NCI-H460 (cell line): ENCODE measurements at regions not wholly inside any gene's neighbourhood (a gene's known extent, or its start where the extent isn't known, plus 50 kb on each side); places are given as distances from the start of the nearest gene placed in this dataset.

ENCODE experiments used
- DNase-seq: peaks from one replicate; pipeline ENCODE4 v3.0.0-alpha.2; 2016; ENCODE audit warnings: low read depth; ENCODE audit errors: extremely low read depth

DNA sequence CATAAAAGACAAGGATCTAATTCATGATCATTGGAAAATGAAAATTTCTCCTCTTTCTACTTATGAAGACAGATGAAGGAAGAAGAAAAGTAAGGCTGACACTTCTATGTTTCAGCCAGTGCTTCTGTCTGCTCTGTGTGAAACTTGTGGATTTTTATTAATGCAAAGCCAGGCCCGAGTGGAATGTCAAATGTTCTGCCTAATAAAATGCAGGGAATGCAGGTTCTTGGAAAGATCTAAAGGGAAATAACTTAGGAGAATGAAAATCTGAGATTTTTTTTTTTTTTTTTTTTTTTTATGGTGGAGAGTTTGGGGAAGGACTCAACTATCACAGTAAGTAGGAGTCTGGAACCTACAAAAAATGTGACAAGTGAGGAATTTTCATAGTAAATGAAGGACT lies 1732.3 kb upstream of the SLC10A2 start:
- no peak for DNase-seq

DNA sequence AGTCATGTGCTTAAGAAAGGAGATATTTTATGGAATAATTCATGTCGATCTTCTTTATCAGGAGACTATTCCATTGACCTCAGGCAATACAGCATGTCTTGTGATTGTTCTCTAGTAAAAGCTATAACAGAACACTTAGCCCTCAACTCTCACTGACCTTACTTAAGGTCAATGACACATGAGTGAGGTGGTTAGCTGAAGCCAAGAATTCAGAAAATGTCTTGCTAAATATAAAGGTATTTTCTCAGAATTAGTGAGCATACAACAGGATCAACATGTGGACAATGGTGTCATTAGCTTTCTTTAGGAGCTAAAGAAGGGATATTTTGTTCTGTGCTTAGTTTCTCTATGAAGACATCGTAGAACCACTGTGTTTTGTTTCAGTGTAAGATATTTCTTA lies 1730.4 kb upstream of the SLC10A2 start:
- no peak for DNase-seq

DNA sequence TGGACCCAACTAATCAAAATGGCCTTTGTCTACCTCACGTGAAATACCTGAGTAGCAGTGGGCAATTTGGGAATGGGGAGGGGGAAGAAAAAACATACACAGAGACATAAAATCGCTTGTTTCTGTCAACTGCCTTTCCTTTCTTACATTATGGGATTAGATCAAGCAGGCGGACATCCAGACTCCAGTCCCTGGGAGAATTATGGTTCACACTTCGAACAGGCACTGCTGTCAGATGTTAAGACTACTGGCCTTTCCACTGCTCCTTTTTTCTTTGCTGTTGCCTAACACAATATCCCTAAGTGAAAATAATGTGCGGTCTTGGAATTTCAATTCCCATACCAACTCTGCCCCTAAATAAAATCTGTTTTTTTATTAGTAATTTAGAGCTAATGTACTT lies 1719.7 kb upstream of the SLC10A2 start:
- DNase-seq, result no peak

DNA sequence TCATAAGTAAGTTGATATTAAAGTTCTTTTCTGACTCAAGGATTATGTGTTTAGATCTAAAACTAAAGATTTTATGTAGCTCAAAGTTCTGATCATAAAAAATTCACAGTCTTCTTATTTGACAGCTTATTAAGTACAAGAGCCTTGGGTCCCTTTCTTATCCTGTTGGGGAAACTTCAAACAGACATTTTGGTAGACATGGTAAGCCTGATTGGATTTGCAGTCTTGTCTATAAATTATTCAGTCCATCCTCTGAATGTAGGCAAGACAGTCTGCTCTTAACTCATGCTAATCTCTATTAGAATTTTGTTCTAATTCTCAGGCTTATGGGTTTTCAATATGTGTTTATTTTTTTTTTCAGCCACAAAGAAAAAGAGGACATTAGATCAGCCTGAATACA lies 1718.7 kb upstream of the SLC10A2 start:
- DNase-seq, result no peak

DNA sequence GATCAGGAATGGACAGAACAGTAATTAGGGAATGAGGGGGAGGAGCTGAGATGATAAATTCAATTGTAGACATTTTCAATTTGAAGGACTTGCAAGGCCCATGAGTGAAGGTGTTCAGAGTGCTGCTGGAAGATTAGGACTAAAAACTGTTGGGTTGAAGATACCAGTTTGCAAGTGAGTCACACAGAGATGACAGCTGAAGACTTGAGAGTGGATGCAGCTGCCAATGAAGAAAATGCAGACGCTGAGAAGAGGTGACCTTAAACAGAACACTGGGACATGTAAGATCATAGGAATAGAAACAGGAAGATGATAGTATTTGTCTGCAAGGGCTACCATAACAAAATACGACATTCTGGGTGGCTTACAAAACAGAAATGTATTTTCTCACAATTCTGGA lies 1716.5 kb upstream of the SLC10A2 start:
- no peak for DNase-seq

DNA sequence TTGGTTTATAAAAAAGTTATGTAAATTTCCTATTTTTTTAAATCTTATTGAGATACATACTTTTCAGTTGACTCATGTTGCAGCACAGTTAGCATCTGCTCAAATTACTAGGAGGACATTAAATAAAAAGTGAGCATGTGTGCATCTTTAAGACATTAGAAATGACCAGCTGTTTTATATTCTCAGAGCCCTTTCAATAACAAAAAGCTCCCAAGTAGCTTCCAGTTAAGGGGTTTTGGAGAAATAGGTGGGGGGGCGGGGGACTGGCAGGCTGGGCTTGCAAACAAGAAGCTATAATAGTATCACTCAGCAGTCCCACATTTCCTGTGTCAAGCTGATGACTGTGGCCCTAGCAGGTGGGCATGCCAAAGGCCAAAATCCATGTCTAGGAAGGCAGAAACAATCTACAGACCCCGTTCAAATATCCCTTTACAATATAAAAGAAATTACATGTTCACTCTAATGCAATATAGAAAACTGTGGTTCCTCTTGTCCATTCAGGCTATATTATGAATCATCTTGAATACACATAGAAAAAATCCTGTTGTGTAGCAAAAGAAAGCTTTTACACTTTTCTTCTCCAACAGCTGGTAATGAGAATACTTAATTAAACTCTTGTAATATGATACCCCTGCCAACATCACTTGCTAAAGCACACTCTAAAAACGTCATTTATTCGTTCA lies 1713.2 kb upstream of the SLC10A2 start:
- DNase-seq, result no peak

DNA sequence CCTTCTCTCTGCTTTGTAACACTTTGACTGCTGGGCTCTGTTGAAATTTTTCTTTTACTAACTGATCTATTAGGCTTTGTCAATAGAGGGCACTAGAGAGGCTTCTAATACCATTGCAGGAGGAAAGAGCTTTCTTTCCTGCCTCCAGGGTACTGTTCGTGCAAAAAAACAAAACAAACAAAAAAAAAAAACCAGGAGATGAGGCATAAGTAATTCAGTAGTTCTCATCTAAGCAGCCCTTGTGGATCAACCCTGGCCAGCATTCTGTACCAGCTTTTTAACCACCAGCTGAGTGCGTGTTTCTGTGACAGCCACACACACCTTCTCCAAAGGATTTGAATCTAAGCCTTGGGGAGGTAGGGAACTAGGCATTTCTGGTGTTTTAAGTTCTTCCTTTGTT lies 1707.6 kb upstream of the SLC10A2 start:
- DNase-seq, result peak; percentile 40

DNA sequence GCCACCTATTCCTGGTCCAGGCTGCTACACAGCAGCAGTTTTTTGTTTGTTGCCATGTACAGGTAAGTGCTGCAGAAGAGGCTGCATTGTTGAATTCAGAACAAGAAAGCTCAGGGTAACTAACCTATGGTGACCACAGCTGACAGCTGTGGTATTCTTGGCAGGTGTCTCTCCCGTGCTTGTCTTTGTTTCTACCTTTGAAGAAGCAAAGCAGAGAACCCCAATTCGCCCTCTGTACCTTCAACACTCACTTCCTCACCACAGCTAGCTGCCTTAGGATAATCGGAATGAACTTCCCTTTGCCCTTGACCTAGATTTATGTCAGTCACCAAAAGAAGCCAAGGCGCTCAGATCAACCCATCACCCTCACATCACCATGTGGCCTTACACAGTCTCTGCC lies 1703.3 kb upstream of the SLC10A2 start:
- no peak for DNase-seq

DNA sequence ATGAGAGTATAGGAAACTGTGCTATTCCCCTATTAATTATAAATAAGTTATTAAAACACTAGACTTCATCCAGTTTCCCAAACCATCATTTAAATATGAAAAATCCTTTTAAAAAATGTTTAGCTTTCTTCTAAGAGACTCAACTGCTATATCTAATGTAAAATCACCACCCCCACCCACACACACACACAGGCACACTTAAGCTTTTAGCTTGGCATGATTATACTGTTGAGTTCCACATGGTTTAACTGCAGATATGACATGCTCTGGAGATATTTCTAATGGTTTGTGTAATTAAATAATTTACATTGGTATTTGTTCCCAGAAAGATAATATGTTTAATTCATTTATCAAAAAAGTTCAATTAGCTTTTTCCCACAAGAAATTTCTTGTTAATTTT lies 1700.1 kb upstream of the SLC10A2 start:
- DNase-seq, result no peak

DNA sequence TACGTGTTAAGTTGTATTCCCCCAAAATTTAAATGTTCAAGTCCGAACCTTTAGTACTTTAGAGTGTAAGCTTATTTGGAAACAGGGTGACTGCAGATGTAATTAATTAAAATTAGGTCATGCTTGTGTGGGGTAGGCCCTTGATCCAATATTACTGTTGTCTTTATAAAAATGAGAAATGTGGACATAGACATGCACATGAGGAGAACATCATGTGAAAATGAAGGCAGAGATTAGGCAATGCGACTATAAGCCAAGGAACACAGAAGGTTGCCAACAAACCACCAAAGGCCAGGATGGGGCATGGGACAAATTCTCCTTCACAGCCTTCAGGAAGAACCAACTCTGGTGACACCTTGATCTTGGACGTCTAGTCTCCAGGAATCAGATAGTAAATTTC lies 1698.4 kb upstream of the SLC10A2 start:
- no peak for DNase-seq

DNA sequence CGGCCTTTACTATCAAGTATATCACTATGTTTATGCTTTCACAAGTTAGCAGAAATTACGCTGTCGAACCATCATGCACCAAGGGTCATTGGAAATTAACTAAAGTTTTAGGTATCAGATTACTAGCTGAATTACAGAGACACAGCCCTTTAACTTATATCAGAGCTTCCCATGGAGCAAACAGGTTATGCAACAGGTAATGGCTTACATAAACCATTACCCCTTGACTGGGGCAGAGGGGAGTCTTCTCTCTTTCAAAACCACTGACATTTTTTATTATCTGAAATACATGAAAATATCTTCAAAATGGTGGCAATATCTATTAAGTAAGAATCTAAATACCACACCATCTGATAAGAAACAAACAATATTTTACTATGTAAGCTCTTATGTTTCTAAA lies 1692.9 kb upstream of the SLC10A2 start:
- DNase-seq, result no peak

DNA sequence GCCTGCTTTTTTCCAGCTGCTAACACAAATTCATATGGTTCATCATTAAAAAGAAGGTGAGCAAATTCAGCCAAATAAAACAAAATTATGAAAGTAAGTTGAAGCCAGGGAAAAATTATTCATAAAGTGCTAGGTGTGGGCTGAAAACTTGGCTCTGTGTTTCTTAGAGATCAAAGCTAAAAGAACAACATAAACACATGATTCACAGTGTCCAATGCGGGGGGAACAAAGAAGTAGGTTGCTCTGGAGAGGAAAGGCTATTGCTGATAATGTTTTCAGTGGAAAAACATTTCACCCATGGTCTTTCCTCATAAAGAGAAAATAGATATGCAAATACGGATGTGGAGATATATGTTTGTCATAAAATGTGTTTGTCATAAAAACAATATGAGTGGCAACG lies 1691.5 kb upstream of the SLC10A2 start:
- DNase-seq, result no peak

DNA sequence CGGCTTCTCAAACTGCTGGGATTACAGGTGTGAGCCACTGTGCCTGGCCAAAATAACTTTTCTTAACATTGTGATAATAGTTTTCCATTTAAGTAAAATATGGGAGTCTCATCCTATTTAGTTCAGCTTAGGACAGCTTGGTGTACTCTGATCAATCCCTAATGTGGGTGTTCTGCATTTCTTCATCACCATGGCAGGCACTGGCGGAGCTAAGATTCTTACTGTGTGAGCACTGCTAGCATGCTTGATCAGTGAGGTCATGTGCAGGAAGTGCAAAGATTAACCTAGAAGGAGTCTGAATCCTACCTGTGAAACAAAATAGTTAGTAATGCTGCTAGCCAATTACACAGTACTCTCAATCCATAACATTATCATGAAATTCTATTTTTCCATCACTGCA lies 1684.2 kb upstream of the SLC10A2 start:
- no peak for DNase-seq

DNA sequence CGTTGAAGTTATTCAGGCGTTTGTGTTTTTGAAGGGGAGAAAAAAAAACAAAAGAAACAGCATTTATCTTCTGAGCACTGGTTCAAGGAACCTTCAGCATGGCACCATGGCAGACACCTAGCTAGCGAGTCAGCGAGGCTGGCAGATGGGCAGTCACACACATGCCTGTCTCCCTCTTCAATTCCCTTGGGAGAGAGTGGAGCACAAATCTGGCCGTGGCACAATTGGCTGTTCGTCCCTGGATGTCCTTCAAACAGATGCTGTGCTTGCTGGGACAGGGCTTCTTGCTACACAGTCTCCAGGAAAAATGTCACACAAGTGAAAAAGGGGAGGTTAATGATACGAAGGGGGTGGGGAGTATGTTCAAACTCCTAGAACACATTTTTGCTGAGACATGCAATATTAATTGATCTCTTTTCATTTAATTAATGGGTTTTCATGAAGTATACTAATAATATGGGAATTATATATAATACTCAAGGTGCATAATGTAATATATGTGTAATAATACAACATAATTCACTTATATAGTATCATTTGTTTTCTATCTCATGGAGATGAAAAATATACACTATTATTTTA lies 1674.5 kb upstream of the SLC10A2 start:
- DNase-seq, result no peak

DNA sequence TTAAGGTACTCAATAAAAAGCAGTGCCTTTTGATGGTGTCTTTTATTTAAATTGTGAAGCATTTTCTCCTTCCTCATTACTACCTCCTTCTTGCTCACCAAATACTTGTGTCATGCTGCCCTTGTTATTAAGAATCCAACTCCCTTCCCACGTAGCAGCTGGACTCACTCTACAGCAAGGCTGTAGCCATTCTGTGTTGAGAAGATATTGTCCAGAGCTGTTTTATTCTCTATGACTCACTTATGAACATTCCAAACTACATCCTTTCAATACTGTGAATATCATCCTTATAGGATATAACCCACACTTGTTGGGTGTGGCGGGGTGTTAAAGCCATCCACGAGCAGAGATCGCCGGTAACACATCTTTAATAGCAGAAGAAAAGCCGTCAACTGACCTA lies 1671.5 kb upstream of the SLC10A2 start:
- DNase-seq, result no peak

DNA sequence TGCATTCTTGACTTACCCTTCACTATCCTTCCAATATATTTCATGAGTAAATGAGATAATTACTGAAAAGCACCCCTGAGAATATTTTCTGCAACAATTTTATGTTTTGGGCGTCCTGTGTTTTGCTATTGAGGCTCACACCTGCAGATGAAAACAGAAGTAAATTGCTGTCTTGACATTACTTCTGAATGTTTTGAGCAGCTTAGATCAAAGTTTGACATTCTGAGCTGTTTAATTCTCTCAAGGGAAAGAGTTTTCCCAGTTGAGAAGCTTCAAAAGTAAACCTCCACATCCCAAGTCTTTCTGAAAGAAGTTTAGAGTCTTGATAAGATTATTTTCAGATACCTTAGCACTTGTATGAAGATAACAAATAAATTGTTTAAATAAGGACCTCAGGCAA lies 1667.2 kb upstream of the SLC10A2 start:
- no peak for DNase-seq

DNA sequence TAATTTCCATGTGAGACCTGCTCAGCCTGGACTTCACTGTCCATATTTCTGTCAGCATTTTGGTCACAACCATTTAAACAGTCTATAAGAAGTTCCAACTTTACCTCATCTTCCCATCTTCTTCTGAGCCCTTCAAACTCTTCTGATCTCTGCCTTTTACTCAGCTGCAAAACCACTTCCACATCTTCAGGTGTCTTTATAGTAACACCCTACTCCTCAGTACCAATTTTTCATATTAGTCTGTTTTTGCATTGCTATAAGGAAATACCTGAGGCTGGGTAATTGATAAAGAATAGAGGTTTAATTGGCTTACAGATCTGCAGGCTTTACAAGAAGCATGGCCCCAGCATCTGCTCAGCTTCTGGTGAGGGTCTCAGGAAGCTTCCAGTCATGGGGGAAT lies 1648.9 kb upstream of the SLC10A2 start:
- no peak for DNase-seq

DNA sequence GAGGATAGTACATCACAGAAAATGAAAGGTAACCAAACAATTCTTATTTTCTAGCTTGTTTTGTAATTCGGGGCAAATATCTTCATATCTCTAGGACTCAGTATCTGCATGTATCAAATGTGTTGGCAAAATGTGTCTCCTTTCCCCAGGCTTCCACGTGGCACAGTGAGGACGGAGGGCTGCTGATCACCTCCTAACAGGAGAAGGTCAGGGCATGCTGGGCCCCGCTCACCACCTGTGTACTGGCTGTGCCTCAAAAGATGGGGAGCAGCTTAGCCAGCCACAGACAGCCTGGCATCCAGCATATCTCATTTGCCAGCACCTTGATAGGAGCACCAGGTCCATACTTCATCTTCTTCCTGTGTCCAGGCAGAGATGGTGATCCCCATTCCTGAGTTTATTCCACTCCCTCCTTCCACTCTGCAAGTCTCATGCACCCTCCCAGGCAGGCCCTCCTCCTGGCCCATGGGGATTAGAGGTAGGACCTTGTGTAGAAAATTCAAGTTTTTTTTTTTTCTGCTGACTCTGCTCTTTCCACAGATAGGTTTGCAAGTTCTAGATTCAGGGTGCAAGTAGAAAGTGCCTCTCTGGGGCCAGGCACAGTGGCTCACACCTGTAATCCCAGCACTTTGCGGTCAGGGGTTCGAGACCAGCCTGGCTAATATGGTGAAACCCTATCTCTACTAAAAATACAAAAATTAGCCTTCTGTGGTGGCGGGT lies 1639.0 kb upstream of the SLC10A2 start:
- DNase-seq, result no peak

DNA sequence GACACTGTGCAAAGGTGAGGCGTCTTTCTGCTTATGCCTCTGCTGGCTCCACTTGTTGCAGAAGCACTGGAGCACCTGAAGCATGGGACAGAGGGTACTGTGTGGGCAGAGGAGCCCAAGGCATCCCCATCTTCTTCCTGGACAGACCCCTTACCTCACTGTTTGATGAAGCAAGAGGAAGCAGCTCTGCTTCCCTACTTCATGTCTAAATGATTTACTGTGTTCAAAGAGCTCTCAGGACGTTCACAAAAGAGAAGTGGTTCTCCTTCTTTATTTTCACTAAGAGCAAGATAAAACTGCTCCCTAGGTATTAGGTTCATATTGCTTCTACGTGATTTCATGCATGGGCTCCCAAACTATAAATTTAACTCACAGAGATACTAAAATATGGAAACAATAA lies 1635.4 kb upstream of the SLC10A2 start:
- no peak for DNase-seq

DNA sequence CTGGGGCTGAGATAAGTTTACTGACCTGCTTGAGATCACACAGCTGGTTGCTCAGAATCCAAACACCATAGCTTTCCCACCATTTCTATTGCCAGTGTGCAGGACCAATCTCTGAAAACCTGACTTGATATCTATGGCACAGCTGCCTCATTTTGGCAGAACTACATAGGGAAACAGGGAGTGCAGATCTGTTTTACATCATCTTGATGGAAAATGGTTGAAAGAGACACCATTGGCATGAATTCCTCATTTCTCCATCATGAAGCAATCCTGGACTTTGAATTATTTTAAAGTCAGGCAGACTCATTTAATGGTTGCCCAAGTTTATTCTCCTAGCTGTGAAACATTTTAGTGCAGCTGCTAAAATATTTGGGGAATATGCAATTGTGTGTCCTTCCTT lies 1628.2 kb upstream of the SLC10A2 start:
- no peak for DNase-seq

DNA sequence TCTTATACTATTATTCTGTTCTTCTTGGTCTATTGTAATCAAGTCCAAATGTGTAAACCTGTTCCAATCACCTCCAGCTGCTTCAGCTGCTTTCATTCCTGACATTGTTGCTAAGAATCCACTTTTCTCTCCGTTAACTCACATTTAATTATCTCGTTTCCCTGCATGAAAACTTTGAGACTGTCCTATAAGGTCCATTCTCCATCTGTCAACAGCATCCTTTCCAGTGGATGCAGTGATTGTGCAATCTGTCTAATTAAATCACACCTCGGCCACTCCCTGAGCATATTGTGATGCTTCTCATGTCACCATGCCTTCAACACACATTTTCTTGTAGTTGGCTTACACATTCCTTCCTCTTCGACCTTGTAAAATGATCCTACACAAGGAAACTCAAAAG lies 1626.9 kb upstream of the SLC10A2 start:
- no peak for DNase-seq

DNA sequence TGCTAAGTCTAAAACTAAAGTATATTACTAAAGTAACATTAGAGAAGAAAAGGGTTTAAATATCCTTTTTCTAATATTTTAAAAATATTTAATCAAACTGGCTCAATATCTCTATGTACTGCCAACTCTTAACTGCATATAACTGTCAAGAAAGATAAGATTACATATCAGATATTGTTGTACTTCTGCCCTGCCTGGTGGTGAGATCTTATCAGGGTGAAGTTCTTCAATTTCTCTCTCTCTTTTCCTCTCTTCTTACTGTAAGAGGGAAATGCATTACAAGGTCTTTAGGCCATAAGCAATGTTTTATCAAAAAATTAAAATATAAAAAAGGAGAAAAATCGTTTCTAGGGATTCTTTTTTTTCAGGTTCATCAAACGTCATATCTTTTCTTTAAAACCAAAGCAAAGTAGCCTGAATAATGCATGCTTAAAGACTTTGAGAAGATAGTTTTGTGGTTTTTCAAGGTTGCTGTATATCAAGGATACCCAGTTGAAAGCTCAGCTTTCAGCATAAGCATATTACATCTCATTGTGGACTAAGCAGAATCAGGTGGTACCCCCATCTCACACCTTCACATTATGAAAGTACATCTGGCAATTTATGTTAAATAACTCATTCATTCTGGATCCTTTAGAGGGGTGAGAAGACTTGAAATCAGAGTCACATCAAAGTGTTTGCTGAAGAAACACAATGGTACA lies 1625.7 kb upstream of the SLC10A2 start:
- DNase-seq, result no peak
